SK-N-SH (cell line): ENCODE measurements at regions not wholly inside any gene's neighbourhood (a gene's known extent, or its start where the extent isn't known, plus 50 kb on each side); places are given as distances from the start of the nearest gene placed in this dataset.

Experiments used
- CTCF ChIA-PET: fragments of 300-600, 350-600 bp; formaldehyde crosslinking; extraction: SDS; loops from one replicate; lab custom pipeline; 2021; lab: Yijun Ruan, JAX
- POLR2A ChIA-PET: fragments of 350-600 bp; sonication (Branson Sonifier 250); formaldehyde crosslinking; extraction: SDS; loops from one replicate; lab custom pipeline; 2020; ENCODE audit warnings: antibody characterized with exemption, inconsistent platforms; lab: Yijun Ruan, JAX
- DNase-seq: peaks from one replicate; pipeline ENCODE4 v3.0.0; 2012
- H2AFZ ChIP-seq: fragments of 200-600 bp; sonication (generic); 2 replicates; pipeline ENCODE4 v1.8.1; 2016; ENCODE audit warnings: antibody characterized with exemption, mild to moderate bottlenecking, low read depth
- H3F3A ChIP-seq: fragments of 200-600 bp; sonication (generic); replicated peaks from 2 replicates; pipeline ENCODE3; 2016; ENCODE audit warnings: antibody characterized with exemption, mild to moderate bottlenecking; ENCODE audit not compliant: insufficient read depth
- H3K27ac ChIP-seq, 2 experiments: fragments of 200-500 bp in 1 of 2; fragments of 200-600 bp in 1 of 2; sonication (Bioruptor generic) in 1 of 2; sonication (generic), shearing (Covaris generic) in 1 of 2; 2 replicates each; pipeline versions ENCODE4 v1.5.1 to v1.6.1; 2014 to 2016; ENCODE audit warnings: low read depth in 2 of 2, inconsistent platforms in 1 of 2, low read length in 1 of 2, mild to moderate bottlenecking in 1 of 2, mixed read lengths in 1 of 2
- H3K27me3 ChIP-seq: fragments of 200-600 bp; sonication (generic), shearing (Covaris generic); 2 replicates; pipeline ENCODE4 v1.6.1; 2016; ENCODE audit warnings: mixed run types; ENCODE audit not compliant: insufficient read depth
- H3K36me3 ChIP-seq, 2 experiments: fragments of 200-500 bp in 1 of 2; fragments of 200-600 bp in 1 of 2; sonication (Bioruptor generic) in 1 of 2; sonication (generic) in 1 of 2; replicated peaks in 1 of 2; 2 replicates each; pipeline versions ENCODE3 to v1.5.1; 2014 to 2016; ENCODE audit warnings: low read length in 1 of 2, mild to moderate bottlenecking in 1 of 2; ENCODE audit not compliant: insufficient read depth in 2 of 2, control insufficient read depth in 1 of 2
- H3K4me1 ChIP-seq, 2 experiments: fragments of 200-500 bp in 1 of 2; fragments of 200-600 bp in 1 of 2; sonication (Bioruptor generic) in 1 of 2; sonication (generic), shearing (Covaris generic) in 1 of 2; 2 replicates each; pipeline versions ENCODE4 v1.5.1 to v1.6.1; 2014 to 2016; ENCODE audit warnings: low read depth in 1 of 2, low read length in 1 of 2, mixed run types in 1 of 2; ENCODE audit not compliant: insufficient read depth in 2 of 2, control insufficient read depth in 1 of 2
- H3K4me2 ChIP-seq: fragments of 200-600 bp; sonication (generic), shearing (Covaris generic); 2 replicates; pipeline ENCODE4 v1.6.1; 2017; ENCODE audit warnings: mixed run types
- H3K4me3 ChIP-seq, 2 experiments: fragments of 200-500 bp in 1 of 2; fragments of 200-600 bp in 1 of 2; sonication (Bioruptor generic) in 1 of 2; sonication (generic), shearing (Covaris generic) in 1 of 2; 2 replicates each; pipeline versions ENCODE4 v1.5.1 to v1.8.1; 2014 to 2016; ENCODE audit warnings: low read depth in 2 of 2, inconsistent platforms in 1 of 2, low read length in 1 of 2, mild to moderate bottlenecking in 1 of 2, mixed read lengths in 1 of 2, moderate library complexity in 1 of 2
- H3K79me2 ChIP-seq: fragments of 200-600 bp; sonication (generic); 2 replicates; pipeline ENCODE4 v1.8.1; 2017; ENCODE audit warnings: mild to moderate bottlenecking; ENCODE audit not compliant: insufficient read depth
- H3K9ac ChIP-seq: fragments of 200-600 bp; sonication (generic); 2 replicates; pipeline ENCODE4 v1.6.1; 2017; ENCODE audit warnings: mixed run types
- H3K9me2 ChIP-seq: fragments of 200-600 bp; sonication (generic); 2 replicates; pipeline ENCODE4 v1.6.1; 2017; ENCODE audit warnings: mixed run types
- H3K9me3 ChIP-seq: fragments of 200-600 bp; sonication (generic); 2 replicates; pipeline ENCODE4 v1.6.1; 2017; ENCODE audit warnings: mixed run types, mild to moderate bottlenecking, moderate library complexity
- H4K20me1 ChIP-seq: fragments of 200-600 bp; sonication (generic); 2 replicates; pipeline ENCODE4 v1.6.1; 2017; ENCODE audit warnings: mild to moderate bottlenecking, mixed run types; ENCODE audit not compliant: insufficient read depth
- FOSL2 ChIP-seq: IDR thresholded peaks from 2 replicates; pipeline ENCODE4 v1.4.0; 2012; ENCODE audit warnings: low read depth, mild to moderate bottlenecking, moderate library complexity, borderline replicate concordance
- FOXJ3 ChIP-seq: sonication (generic); formaldehyde crosslinking; IDR thresholded peaks from 2 replicates; pipeline ENCODE4 v1.5.1; 2020; ENCODE audit warnings: mild to moderate bottlenecking, missing genetic modification reagents
- FOXM1 ChIP-seq: IDR thresholded peaks from 2 replicates; pipeline ENCODE4 v1.4.0; 2012; ENCODE audit warnings: low read depth, mild to moderate bottlenecking
- IRF3 ChIP-seq: fragments of 150-350 bp; IDR thresholded peaks from 2 replicates; pipeline ENCODE4 v1.6.1; 2016; ENCODE audit warnings: mild to moderate bottlenecking, low read depth, low read length
- MXI1 ChIP-seq: IDR thresholded peaks from 2 replicates; pipeline ENCODE4 v1.6.1; 2012; ENCODE audit warnings: mild to moderate bottlenecking, low read depth, low read length, improper control_type of control experiment
- RCOR1 ChIP-seq: fragments of 150-350 bp; IDR thresholded peaks from 2 replicates; pipeline ENCODE4 v1.6.1; 2017; ENCODE audit warnings: antibody characterized with exemption, low read length
- REST ChIP-seq: IDR thresholded peaks from 2 replicates; pipeline ENCODE4 v1.6.1; 2012; ENCODE audit warnings: mild to moderate bottlenecking, low read depth, low read length, moderate library complexity
- RFX5 ChIP-seq: IDR thresholded peaks from 2 replicates; pipeline ENCODE4 v1.6.1; 2012; ENCODE audit warnings: mild to moderate bottlenecking, improper control_type of control experiment, low read length
- SIN3A ChIP-seq: IDR thresholded peaks from 2 replicates; pipeline ENCODE4 v1.6.1; 2012; ENCODE audit warnings: low read depth, mild to moderate bottlenecking, low read length, moderate library complexity, borderline replicate concordance
- TAF1 ChIP-seq: IDR thresholded peaks from 2 replicates; pipeline ENCODE4 v1.6.1; 2012; ENCODE audit warnings: low read depth, mild to moderate bottlenecking, low read length, moderate library complexity, borderline replicate concordance
- TCF12 ChIP-seq: IDR thresholded peaks from 2 replicates; pipeline ENCODE4 v1.4.0; 2012
- USF1 ChIP-seq: IDR thresholded peaks from 2 replicates; pipeline ENCODE4 v1.4.0; 2012; ENCODE audit warnings: low read depth, borderline replicate concordance
- YY1 ChIP-seq: IDR thresholded peaks from 2 replicates; pipeline ENCODE4 v1.4.0; 2012; ENCODE audit warnings: low read depth, mild to moderate bottlenecking
- WGBS: methylation state at CpG from one replicate; pipeline ENCODE4 v1.1.6; 2017; ENCODE audit warnings: low lambda C conversion rate; 5-methylcytosine and 5-hydroxymethylcytosine counted together
- TF ChIP-seq, protein P1 (sequence below): IDR thresholded peaks from 2 replicates; pipeline ENCODE4; 2012
- TF ChIP-seq, protein P2 (sequence below): IDR thresholded peaks from 2 replicates; pipeline ENCODE4 v1.4.0; 2012; ENCODE audit warnings: low read depth

DNA sequence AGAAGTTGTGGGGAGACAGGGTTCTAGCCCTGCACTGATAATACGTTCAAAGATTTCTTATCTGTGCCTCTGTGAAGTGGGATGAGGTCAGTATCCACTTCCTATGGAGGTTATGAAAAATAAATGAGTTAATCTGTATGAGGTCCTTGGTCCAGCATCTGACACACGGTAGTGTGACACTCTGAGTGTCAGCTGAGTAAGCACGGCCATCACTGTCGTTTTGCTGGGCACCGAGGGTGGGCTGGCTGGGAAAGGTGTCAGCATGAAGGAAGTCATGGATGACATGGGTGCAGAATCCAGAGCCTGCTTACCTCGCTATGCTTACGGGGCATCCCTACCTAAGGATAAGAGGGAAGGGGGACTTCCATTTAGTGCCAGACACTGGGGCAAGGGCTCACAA, 150.3 kb downstream of the INHBB start:
- H4K20me1 ChIP-seq = no peaks in the 10 kb centered on the region
- H3K36me3 ChIP-seq = no peaks in the 10 kb centered on the region
- H3K4me2 ChIP-seq = no peak overlapping the region
- peaks cover 24% of the 10 kb centered on the region; the same call in 1 of the 2 replicates for H3K27me3 ChIP-seq
- WGBS = 59% methylated on average over 6 of the region's 7 CpGs
- H3K4me1 ChIP-seq = no peaks in the 10 kb centered on the region
- no peak overlapping the region for H3K4me3 ChIP-seq
- no peak overlapping the region for H2AFZ ChIP-seq
- H3K79me2 ChIP-seq = no peaks in the 10 kb centered on the region
- H3K9me3 ChIP-seq = no peaks in the 10 kb centered on the region
- ChIA-PET POLR2A (no interaction called here), CTCF (no interaction called here)
- H3F3A ChIP-seq = no peaks in the 10 kb centered on the region
- no peak overlapping the region for H3K27ac ChIP-seq
- no peak for DNase-seq
- H3K9me2 ChIP-seq = no peaks in the 10 kb centered on the region
- no peak for TF ChIP-seq FOXJ3 (CRISPR knock-in tag)
- H3K9ac ChIP-seq = no peak overlapping the region

GRCh38 chr2:120496759-120497158, 150.8 kb downstream of the INHBB start:
- peaks cover 24% of the 10 kb centered on the region; the same call in 1 of the 2 replicates for H3K27me3 ChIP-seq
- H3K36me3 ChIP-seq = no peaks in the 10 kb centered on the region
- no peak overlapping the region for H3K27ac ChIP-seq
- H3K79me2 ChIP-seq = no peaks in the 10 kb centered on the region
- no peaks in the 10 kb centered on the region for H3K9me3 ChIP-seq
- no peaks in the 10 kb centered on the region for H3K4me1 ChIP-seq
- TF ChIP-seq YY1 (no peak), FOSL2 (no peak), MXI1 (no peak), TAF1 (no peak), RCOR1 (no peak), TCF12 (no peak), FOXM1 (no peak), REST (no peak), IRF3 (no peak), RFX5 (no peak), SIN3A (no peak), USF1 (no peak)
- TF ChIP-seq, protein P1, sequence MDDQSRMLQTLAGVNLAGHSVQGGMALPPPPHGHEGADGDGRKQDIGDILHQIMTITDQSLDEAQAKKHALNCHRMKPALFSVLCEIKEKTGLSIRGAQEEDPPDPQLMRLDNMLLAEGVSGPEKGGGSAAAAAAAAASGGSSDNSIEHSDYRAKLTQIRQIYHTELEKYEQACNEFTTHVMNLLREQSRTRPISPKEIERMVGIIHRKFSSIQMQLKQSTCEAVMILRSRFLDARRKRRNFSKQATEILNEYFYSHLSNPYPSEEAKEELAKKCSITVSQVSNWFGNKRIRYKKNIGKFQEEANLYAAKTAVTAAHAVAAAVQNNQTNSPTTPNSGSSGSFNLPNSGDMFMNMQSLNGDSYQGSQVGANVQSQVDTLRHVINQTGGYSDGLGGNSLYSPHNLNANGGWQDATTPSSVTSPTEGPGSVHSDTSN = no peak
- TF ChIP-seq, protein P2, sequence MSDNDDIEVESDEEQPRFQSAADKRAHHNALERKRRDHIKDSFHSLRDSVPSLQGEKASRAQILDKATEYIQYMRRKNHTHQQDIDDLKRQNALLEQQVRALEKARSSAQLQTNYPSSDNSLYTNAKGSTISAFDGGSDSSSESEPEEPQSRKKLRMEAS = no peak
- ChIA-PET POLR2A (no interaction called here), CTCF (no interaction called here)
- no peak overlapping the region for H2AFZ ChIP-seq
- no peak overlapping the region for H3K9ac ChIP-seq
- no peaks in the 10 kb centered on the region for H4K20me1 ChIP-seq
- H3F3A ChIP-seq = no peaks in the 10 kb centered on the region
- no peaks in the 10 kb centered on the region for H3K9me2 ChIP-seq
- no peak for DNase-seq
- H3K4me2 ChIP-seq = no peak overlapping the region
- no peak overlapping the region for H3K4me3 ChIP-seq
- WGBS = 46% methylated on average over 6 of the region's 7 CpGs
